ENCODE measurements at regions not wholly inside any gene's neighbourhood (a gene's known extent, or its start where the extent isn't known, plus 50 kb on each side); places are given as distances from the start of the nearest gene placed in this dataset.

DNA sequence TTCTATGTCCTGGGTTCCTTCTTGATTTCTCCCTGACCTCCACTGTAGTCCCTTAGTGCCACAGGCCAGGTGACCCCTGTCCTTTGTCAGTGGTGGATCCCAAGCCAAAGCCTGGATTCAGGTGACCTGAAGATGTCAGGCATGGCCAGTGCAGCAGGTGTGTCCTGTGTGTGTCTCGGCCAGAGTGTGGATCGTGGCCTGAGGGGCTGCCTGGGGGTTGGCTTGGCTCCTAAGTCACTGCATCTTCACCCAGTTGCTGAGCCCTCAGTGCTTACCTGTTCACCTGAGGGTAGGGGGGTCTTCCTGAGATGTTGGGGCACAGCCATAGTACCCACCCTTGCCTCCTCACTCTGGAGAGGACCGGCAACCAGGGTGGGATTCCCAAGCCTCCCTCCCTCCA is 61.8 kb upstream of the PITX1 start:
- no peaks in the 10 kb centered on the region for H3K79me2 ChIP-seq (ENCODE audit: insufficient read depth, low read length)
- no peak overlapping the region for H3K4ac ChIP-seq (ENCODE audit: low read depth, low read length)
- no peak overlapping the region for H4K91ac ChIP-seq (ENCODE audit: insufficient read length, low read depth, low read length)
- no CpG with 5 or more reads among the region's 3 CpGs for WGBS (ENCODE audit: extremely low coverage, insufficient read length, low lambda C conversion rate)
- H3K27me3 ChIP-seq (ENCODE audit: insufficient read depth, low read length): no peaks in the 10 kb centered on the region
- H3K56ac ChIP-seq (ENCODE audit: insufficient read length, low read depth, low read length): no peak overlapping the region
- H3K14ac ChIP-seq (ENCODE audit: insufficient read depth, low read length): no peak overlapping the region
- Mint-ChIP-seq H3K9me3 (no peaks in the 10 kb centered on the region), H3K27me3 (ENCODE audit: low read depth) (peaks cover 51% of the 10 kb centered on the region), H3K36me3 (ENCODE audit: insufficient read depth in 1 of 3, low read depth in 3 of 3) (no peaks in the 10 kb centered on the region), H3K4me1 (peaks cover 2 to 5% of the 10 kb centered on the region in 2 experiments; a peak in 2 of 4 replicates), H3K4me3 (no peak overlapping the region), H3K27ac (no peak overlapping the region)
- DNase-seq: no peak
- no peak overlapping the region for H2BK15ac ChIP-seq (ENCODE audit: low read depth, low read length)
- H2BK120ac ChIP-seq (ENCODE audit: low read depth, low read length, poor library complexity, severe bottlenecking): no peak overlapping the region
- no peaks in the 10 kb centered on the region for H3K79me1 ChIP-seq (ENCODE audit: insufficient read depth, low read depth, low read length, poor library complexity, severe bottlenecking)
- no peak overlapping the region for H2BK20ac ChIP-seq (ENCODE audit: low read depth, low read length, poor library complexity, severe bottlenecking)
- H3K9ac ChIP-seq (ENCODE audit: extremely low read depth, insufficient read length, low read length): no peak overlapping the region
- no peaks in the 10 kb centered on the region for H4K20me1 ChIP-seq (ENCODE audit: control insufficient read depth, insufficient read depth, insufficient read length)
- H3T11ph ChIP-seq (ENCODE audit: low read length): no peak overlapping the region
- no peak overlapping the region for H4K8ac ChIP-seq (replicated peaks; ENCODE audit: insufficient read length, low read depth, low read length)
- no peak overlapping the region for H2AFZ ChIP-seq (ENCODE audit: low read length)
- H4K5ac ChIP-seq (ENCODE audit: insufficient read length, low read depth, low read length): no peak overlapping the region
- TF ChIP-seq, protein P1, sequence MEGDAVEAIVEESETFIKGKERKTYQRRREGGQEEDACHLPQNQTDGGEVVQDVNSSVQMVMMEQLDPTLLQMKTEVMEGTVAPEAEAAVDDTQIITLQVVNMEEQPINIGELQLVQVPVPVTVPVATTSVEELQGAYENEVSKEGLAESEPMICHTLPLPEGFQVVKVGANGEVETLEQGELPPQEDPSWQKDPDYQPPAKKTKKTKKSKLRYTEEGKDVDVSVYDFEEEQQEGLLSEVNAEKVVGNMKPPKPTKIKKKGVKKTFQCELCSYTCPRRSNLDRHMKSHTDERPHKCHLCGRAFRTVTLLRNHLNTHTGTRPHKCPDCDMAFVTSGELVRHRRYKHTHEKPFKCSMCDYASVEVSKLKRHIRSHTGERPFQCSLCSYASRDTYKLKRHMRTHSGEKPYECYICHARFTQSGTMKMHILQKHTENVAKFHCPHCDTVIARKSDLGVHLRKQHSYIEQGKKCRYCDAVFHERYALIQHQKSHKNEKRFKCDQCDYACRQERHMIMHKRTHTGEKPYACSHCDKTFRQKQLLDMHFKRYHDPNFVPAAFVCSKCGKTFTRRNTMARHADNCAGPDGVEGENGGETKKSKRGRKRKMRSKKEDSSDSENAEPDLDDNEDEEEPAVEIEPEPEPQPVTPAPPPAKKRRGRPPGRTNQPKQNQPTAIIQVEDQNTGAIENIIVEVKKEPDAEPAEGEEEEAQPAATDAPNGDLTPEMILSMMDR (conservative IDR thresholded peaks at IDR 0.05): no peak
- no peak overlapping the region for H3K4me2 ChIP-seq (ENCODE audit: insufficient read depth, insufficient read length, low read length)
- H3K9me3 ChIP-seq (ENCODE audit: control insufficient read depth, low read depth, low read length): no peaks in the 10 kb centered on the region
- no peak overlapping the region for H2BK5ac ChIP-seq (ENCODE audit: insufficient read length, low read length)
- no peak overlapping the region for H2BK12ac ChIP-seq (ENCODE audit: insufficient read length, low read depth, low read length)
- no peak overlapping the region for H3K23ac ChIP-seq (ENCODE audit: insufficient read length, low read depth, low read length)
- no peak overlapping the region for H2AK5ac ChIP-seq (ENCODE audit: insufficient read length, low read length)
- H3K18ac ChIP-seq (ENCODE audit: insufficient read length, low read depth, low read length): no peak overlapping the region
- no peaks in the 10 kb centered on the region for H3K23me2 ChIP-seq (ENCODE audit: insufficient read length, low read depth, low read length, poor library complexity, severe bottlenecking)
- H3K4me1 ChIP-seq (ENCODE audit: insufficient read depth, low read length): no peaks in the 10 kb centered on the region
- H3K27ac ChIP-seq (ENCODE audit: insufficient read length, low read depth, low read length): no peak overlapping the region
